Uterus (tissue), 2 donors: ENCODE measurements at regions not wholly inside any gene's neighbourhood (a gene's known extent, or its start where the extent isn't known, plus 50 kb on each side); places are given as distances from the start of the nearest gene placed in this dataset.
A peak's percentile ranks its signal among the peaks of the same experiment; 100 is the strongest.

ENCODE experiments used
- POLR2A ChIP-seq, 2 donors: fragments of 450-650 bp; IDR thresholded peaks; one replicate each; pipeline ENCODE4 v1.6.1; 2016; ENCODE audit warnings: antibody characterized with exemption in 2 of 2, mild to moderate bottlenecking in 1 of 2, moderate library complexity in 1 of 2
- TF ChIP-seq, protein P1 (sequence below), 4 experiments: fragments of 200-600 bp in 2 of 4; fragments of 450-650 bp in 2 of 4; sonication (generic) in 2 of 4; IDR thresholded peaks; one replicate each; pipeline ENCODE4 v1.5.1; 2016 to 2019; ENCODE audit warnings: antibody characterized with exemption in 4 of 4, mild to moderate bottlenecking in 2 of 4, moderate library complexity in 1 of 4

DNA sequence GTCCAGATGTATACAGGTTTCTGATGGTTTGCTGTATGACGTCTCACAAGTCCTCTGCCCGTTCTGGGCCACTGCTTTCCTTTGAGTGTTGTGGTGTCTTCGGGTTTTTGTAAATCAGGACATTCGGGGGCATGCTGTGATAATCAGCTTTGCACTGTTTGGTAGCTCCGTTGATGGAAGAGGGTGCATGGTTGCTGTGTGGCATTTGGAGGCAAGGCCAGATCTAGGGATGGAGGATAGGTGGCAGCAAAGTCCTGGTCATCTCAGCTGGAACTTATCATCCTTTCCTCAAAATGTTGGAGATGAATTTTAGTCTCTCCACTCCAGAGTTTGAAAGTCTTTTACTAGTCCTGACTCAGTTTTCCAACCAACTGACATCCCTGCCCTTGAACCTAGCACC, 91.0 kb downstream of the SCP2D1 start:
- TF ChIP-seq, protein P1, sequence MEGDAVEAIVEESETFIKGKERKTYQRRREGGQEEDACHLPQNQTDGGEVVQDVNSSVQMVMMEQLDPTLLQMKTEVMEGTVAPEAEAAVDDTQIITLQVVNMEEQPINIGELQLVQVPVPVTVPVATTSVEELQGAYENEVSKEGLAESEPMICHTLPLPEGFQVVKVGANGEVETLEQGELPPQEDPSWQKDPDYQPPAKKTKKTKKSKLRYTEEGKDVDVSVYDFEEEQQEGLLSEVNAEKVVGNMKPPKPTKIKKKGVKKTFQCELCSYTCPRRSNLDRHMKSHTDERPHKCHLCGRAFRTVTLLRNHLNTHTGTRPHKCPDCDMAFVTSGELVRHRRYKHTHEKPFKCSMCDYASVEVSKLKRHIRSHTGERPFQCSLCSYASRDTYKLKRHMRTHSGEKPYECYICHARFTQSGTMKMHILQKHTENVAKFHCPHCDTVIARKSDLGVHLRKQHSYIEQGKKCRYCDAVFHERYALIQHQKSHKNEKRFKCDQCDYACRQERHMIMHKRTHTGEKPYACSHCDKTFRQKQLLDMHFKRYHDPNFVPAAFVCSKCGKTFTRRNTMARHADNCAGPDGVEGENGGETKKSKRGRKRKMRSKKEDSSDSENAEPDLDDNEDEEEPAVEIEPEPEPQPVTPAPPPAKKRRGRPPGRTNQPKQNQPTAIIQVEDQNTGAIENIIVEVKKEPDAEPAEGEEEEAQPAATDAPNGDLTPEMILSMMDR (IDR thresholded peaks at IDR 0.05), result peak in 2 of 4 experiments; percentile 19 to 41
- TF ChIP-seq POLR2A (IDR thresholded peaks at IDR 0.05), result no peak
